OCI-LY3 (cell line): ENCODE measurements at regions not wholly inside any gene's neighbourhood (a gene's known extent, or its start where the extent isn't known, plus 50 kb on each side); places are given as distances from the start of the nearest gene placed in this dataset.

ENCODE experiments used
- H2AFZ ChIP-seq: fragments of 200-600, 300-600 bp; shearing (Covaris generic); 2 replicates; pipeline ENCODE4 v1.6.0; 2014; ENCODE audit warnings: antibody characterized with exemption, low read depth, low read length
- H3K27ac ChIP-seq: fragments of 200-600, 300-600 bp; sonication (generic); 2 replicates; pipeline ENCODE4 v1.5.1; 2014; ENCODE audit warnings: mild to moderate bottlenecking, low read length, moderate library complexity, mixed read lengths
- H3K27me3 ChIP-seq: fragments of 200-600, 300-600 bp; sonication (generic); 2 replicates; pipeline ENCODE4 v1.6.1; 2014; ENCODE audit warnings: low read depth, low read length, mixed read lengths
- H3K36me3 ChIP-seq: fragments of 200-600, 300-600 bp; sonication (generic); replicated peaks from 2 replicates; pipeline ENCODE3; 2014; ENCODE audit warnings: low read depth, low read length, mixed read lengths
- H3K4me1 ChIP-seq: fragments of 300-600, 200-600 bp; sonication (generic); 2 replicates; pipeline ENCODE4 v1.6.1; 2014; ENCODE audit warnings: low read length, mixed read lengths
- H3K4me2 ChIP-seq: fragments of 200-600, 300-600 bp; sonication (generic); 2 replicates; pipeline ENCODE4 v1.6.1; 2014; ENCODE audit warnings: low read length, mixed read lengths
- H3K4me3 ChIP-seq: fragments of 300-600, 200-600 bp; sonication (generic); 2 replicates; pipeline ENCODE4 v1.5.1; 2014; ENCODE audit warnings: antibody characterized with exemption, mild to moderate bottlenecking, low read length, moderate library complexity
- H3K79me2 ChIP-seq: fragments of 300-600, 200-600 bp; shearing (Covaris generic); 2 replicates; pipeline ENCODE4 v1.6.1; 2014; ENCODE audit warnings: mild to moderate bottlenecking, low read length, mixed read lengths
- H3K9ac ChIP-seq: fragments of 300-600, 200-600 bp; shearing (Covaris generic); 2 replicates; pipeline ENCODE4 v1.6.0; 2014; ENCODE audit warnings: mild to moderate bottlenecking, low read length, moderate library complexity
- H3K9me3 ChIP-seq: fragments of 200-600, 300-600 bp; shearing (Covaris generic); 2 replicates; pipeline ENCODE4 v1.6.1; 2014; ENCODE audit warnings: low read length, mixed read lengths; ENCODE audit not compliant: insufficient read depth
- H4K20me1 ChIP-seq: fragments of 200-600, 300-600 bp; sonication (generic); 2 replicates; pipeline ENCODE4 v1.6.1; 2016; ENCODE audit warnings: low read length, mixed read lengths; ENCODE audit not compliant: insufficient read depth
- EZH2phosphoT487 ChIP-seq: fragments of 200-600 bp; shearing (Covaris generic); IDR thresholded peaks from 2 replicates; pipeline ENCODE4 v1.6.1; 2018; ENCODE audit warnings: antibody characterized with exemption, mixed run types, low read depth
- TF ChIP-seq, protein P1 (sequence below): fragments of 200-600, 300-600 bp; sonication (generic); IDR thresholded peaks from 2 replicates; pipeline ENCODE4 v1.5.1; 2014; ENCODE audit warnings: antibody characterized with exemption, low read length, low read depth

GRCh38 chr6:122207794-122208193 lies 191.7 kb upstream of the HSF2 start:
- Histone ChIP-seq H3K36me3 (no peaks in the 10 kb centered on the region), H4K20me1 (no peaks in the 10 kb centered on the region), H3K27me3 (no peaks in the 10 kb centered on the region), H3K4me1 (no peaks in the 10 kb centered on the region), H3K4me3 (no peak overlapping the region), H3K27ac (no peak overlapping the region), H3K9me3 (no peaks in the 10 kb centered on the region), H2AFZ (no peak overlapping the region), H3K9ac (no peak overlapping the region), H3K4me2 (no peak overlapping the region), H3K79me2 (no peaks in the 10 kb centered on the region)
- TF ChIP-seq, protein P1, sequence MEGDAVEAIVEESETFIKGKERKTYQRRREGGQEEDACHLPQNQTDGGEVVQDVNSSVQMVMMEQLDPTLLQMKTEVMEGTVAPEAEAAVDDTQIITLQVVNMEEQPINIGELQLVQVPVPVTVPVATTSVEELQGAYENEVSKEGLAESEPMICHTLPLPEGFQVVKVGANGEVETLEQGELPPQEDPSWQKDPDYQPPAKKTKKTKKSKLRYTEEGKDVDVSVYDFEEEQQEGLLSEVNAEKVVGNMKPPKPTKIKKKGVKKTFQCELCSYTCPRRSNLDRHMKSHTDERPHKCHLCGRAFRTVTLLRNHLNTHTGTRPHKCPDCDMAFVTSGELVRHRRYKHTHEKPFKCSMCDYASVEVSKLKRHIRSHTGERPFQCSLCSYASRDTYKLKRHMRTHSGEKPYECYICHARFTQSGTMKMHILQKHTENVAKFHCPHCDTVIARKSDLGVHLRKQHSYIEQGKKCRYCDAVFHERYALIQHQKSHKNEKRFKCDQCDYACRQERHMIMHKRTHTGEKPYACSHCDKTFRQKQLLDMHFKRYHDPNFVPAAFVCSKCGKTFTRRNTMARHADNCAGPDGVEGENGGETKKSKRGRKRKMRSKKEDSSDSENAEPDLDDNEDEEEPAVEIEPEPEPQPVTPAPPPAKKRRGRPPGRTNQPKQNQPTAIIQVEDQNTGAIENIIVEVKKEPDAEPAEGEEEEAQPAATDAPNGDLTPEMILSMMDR, result no peak
- no peak for TF ChIP-seq EZH2phosphoT487

DNA sequence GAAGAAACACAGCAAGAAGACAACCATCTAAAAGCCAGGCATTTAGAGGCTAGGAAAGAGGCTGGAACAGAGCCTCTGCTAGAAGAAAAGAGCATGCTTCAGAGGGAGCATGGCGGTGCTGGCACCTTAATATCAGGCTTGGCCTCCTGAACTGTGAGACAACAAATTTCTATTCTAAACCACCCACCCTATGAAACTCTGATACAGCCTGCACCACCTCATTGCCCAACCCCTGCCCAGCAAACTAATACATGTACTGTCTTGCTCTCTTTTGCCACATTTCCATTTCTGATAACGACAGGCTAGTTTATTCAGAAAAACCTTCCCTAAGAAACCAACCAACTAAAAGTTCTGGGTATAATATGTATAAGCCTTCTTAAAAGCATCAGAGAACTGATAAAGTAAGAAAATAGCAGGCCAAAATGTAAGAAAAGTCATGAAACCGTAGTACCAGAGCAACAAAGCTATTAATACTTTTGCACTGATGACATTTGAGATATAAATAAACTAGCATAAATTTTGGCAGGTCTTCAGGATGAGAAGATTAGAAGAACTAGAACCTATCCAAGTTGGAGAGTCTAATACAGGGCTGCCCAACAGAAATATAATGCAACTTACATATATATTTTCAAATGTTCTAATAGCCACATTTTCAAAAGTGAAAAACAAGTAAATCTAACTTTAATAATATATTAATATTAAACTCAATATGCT lies 184.7 kb upstream of the HSF2 start:
- H3K4me2 ChIP-seq, result no peak overlapping the region
- no peak overlapping the region for H2AFZ ChIP-seq
- H3K9me3 ChIP-seq, result no peaks in the 10 kb centered on the region
- no peaks in the 10 kb centered on the region for H3K36me3 ChIP-seq
- H3K4me3 ChIP-seq, result no peak overlapping the region
- H3K27ac ChIP-seq, result no peak overlapping the region
- H3K4me1 ChIP-seq, result no peaks in the 10 kb centered on the region
- TF ChIP-seq EZH2phosphoT487, result no peak
- TF ChIP-seq, protein P1, result no peak
- H3K9ac ChIP-seq, result no peak overlapping the region
- no peaks in the 10 kb centered on the region for H3K27me3 ChIP-seq
- no peaks in the 10 kb centered on the region for H3K79me2 ChIP-seq
- H4K20me1 ChIP-seq, result no peaks in the 10 kb centered on the region

DNA sequence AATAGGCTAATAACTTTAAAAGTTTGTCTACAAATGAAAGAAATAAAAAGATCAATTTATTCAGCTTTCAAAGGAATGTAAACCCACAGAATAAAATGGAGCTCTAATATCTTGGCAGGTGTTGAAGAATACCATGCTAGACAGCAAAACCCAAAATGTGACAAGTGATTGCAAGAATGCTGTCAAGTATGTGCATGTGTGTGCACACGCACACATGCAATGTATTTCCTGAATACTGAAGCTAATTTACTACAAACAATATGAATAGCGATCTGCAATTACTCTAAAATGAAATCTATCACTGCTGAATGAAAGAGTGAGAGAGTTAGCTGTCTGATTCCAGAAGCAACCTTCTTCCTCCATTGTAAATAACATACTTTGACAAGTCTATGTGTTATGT lies 179.2 kb upstream of the HSF2 start:
- H3K36me3 ChIP-seq, result no peaks in the 10 kb centered on the region
- H3K27ac ChIP-seq, result no peak overlapping the region
- H3K4me3 ChIP-seq, result no peak overlapping the region
- no peak overlapping the region for H3K9ac ChIP-seq
- H3K27me3 ChIP-seq, result no peaks in the 10 kb centered on the region
- H4K20me1 ChIP-seq, result no peaks in the 10 kb centered on the region
- no peak overlapping the region for H2AFZ ChIP-seq
- H3K4me1 ChIP-seq, result no peaks in the 10 kb centered on the region
- H3K4me2 ChIP-seq, result no peak overlapping the region
- no peaks in the 10 kb centered on the region for H3K9me3 ChIP-seq
- TF ChIP-seq EZH2phosphoT487, result no peak
- TF ChIP-seq, protein P1, result no peak
- H3K79me2 ChIP-seq, result no peaks in the 10 kb centered on the region

- no peak overlapping the region for H3K9ac ChIP-seq
- H3K4me3 ChIP-seq, result no peak overlapping the region
- no peak overlapping the region for H2AFZ ChIP-seq
- H3K79me2 ChIP-seq, result no peaks in the 10 kb centered on the region
- H3K4me2 ChIP-seq, result no peak overlapping the region
- H3K4me1 ChIP-seq, result no peaks in the 10 kb centered on the region
- H3K27ac ChIP-seq, result no peak overlapping the region
- H4K20me1 ChIP-seq, result no peaks in the 10 kb centered on the region
- H3K27me3 ChIP-seq, result no peaks in the 10 kb centered on the region
- H3K9me3 ChIP-seq, result no peaks in the 10 kb centered on the region
- H3K36me3 ChIP-seq, result no peaks in the 10 kb centered on the region
- TF ChIP-seq, protein P1, result no peak
- TF ChIP-seq EZH2phosphoT487, result no peak
These were observed 176.7 kb upstream of the HSF2 start for GRCh38 chr6:122222761-122223160.
